ENCODE measurements at regions not wholly inside any gene's neighbourhood (a gene's known extent, or its start where the extent isn't known, plus 50 kb on each side); places are given as distances from the start of the nearest gene placed in this dataset.

DNA sequence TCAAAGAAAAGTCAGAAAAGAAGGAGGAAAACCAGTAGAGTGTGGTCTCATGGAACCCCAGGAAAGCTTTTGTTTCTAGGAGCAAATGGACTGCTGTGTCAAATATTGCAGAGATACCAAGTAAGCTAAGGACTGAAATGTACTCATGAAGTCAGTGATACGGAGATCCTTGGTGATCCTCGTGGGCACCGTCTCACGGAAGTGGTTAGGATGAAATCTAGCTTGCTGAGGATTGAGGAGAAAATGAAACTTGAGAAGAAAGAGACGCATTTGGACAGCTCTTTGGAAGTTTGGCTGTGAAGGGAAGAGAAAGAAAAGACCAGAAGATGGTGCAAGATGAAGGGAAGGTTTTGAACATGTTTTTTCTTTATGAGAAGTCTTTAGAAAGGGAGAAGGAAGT lies 104.0 kb upstream of the CCND2 start:
- DNase-seq (ENCODE audit: low read depth): no peak
- TF ChIP-seq, protein P1, sequence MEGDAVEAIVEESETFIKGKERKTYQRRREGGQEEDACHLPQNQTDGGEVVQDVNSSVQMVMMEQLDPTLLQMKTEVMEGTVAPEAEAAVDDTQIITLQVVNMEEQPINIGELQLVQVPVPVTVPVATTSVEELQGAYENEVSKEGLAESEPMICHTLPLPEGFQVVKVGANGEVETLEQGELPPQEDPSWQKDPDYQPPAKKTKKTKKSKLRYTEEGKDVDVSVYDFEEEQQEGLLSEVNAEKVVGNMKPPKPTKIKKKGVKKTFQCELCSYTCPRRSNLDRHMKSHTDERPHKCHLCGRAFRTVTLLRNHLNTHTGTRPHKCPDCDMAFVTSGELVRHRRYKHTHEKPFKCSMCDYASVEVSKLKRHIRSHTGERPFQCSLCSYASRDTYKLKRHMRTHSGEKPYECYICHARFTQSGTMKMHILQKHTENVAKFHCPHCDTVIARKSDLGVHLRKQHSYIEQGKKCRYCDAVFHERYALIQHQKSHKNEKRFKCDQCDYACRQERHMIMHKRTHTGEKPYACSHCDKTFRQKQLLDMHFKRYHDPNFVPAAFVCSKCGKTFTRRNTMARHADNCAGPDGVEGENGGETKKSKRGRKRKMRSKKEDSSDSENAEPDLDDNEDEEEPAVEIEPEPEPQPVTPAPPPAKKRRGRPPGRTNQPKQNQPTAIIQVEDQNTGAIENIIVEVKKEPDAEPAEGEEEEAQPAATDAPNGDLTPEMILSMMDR (IDR thresholded peaks at IDR 0.05; ENCODE audit: insufficient read depth, low read length): no peak
- no peak overlapping the region for H3K4me3 ChIP-seq (ENCODE audit: low read depth, low read length)

DNA sequence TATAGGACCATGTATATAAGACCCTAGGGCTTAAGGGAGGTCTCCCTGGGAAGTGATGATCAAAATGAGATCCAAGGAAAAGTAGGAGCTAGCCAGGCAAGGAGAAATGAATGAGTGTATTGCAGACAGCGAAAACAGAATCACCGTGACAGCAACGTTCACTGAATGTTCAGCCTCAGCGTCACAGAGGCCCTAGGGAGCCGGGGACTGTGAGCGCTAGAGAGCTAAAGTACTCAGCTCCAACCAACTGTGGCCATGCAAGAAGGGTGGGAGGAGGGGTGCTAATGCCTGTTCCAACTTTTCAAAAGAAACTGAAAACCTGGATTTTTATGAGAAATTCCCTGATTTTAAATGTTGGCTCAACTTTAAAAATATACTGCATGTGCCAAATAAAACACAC lies 105.5 kb upstream of the CCND2 start:
- DNase-seq (ENCODE audit: low read depth): no peak
- no peak overlapping the region for H3K4me3 ChIP-seq (ENCODE audit: low read depth, low read length)
- TF ChIP-seq, protein P1 (IDR thresholded peaks at IDR 0.05; ENCODE audit: insufficient read depth, low read length): no peak

DNA sequence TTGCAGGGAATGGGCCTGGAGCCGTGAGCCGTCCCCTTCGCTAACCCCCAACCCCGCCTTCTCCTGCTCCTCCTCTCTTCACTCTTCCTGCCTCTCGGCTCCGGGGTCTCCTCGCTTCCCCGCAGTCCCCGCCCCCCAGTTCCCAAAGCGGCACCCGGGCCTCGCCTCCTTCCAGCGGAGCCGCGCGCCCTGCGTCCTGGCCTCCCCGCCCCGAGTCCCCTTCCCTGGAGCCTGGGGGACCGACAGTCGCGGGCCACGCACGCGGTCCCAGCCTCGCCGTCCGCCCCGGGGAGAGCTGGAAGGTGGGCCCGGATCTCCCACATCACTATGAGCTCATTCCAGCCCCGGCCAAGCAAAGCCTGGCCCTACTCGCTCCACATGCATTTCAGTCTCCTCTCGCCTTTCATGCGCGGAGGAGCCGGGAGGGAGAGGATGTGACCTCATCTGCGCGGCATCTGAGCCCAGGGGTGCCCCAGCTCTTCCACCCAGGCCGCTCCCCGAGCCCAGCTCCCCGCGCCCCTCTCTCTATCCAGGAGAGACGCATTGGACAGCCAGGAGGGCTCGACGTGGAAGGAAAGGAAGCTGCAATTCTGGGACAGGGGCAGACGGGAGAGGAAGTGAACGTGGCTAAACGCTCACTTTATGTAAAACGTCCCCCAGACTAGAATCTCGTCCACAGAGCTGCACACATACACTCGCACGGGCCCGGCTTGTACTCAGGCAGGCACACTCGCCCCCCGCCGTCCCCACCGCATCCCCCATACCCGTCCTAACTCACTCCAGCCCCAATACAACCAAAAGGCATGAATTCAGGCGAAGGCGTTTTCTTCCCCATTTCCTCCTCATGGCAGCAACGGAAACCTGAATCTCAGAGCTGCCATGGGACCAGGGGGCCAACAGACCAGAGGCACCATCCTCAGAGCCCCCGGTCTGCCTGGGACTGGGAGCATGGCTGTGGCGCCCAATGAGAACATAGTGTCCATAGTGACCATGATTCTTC lies 108.7 kb upstream of the CCND2 start:
- TF ChIP-seq, protein P1 (IDR thresholded peaks at IDR 0.05; ENCODE audit: insufficient read depth, low read length): no peak
- H3K4me3 ChIP-seq (ENCODE audit: low read depth, low read length): peak overlapping the region; percentile 39
- peak; percentile 22 for DNase-seq (ENCODE audit: low read depth)

DNA sequence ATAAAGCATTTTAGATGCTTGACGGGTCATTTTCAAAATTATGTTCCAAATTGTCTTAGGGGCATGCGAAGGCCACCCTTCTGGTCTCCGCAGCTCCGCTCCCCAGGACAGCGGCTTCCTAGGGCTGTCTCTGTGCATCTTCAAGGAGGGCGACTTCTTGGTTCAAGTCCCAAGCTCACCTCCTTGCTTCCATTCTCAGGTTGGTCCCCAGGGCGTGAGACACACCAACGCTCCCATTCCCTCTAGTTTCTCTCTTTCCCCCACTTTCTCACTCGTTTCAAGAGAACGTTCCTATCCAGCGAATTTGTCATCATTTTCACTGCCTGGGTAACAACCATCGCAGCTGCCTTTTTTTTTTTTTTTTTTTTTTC lies 109.4 kb upstream of the CCND2 start:
- TF ChIP-seq, protein P1 (IDR thresholded peaks at IDR 0.05; ENCODE audit: insufficient read depth, low read length): no peak
- DNase-seq (ENCODE audit: low read depth): no peak
- no peak overlapping the region for H3K4me3 ChIP-seq (ENCODE audit: low read depth, low read length)

DNA sequence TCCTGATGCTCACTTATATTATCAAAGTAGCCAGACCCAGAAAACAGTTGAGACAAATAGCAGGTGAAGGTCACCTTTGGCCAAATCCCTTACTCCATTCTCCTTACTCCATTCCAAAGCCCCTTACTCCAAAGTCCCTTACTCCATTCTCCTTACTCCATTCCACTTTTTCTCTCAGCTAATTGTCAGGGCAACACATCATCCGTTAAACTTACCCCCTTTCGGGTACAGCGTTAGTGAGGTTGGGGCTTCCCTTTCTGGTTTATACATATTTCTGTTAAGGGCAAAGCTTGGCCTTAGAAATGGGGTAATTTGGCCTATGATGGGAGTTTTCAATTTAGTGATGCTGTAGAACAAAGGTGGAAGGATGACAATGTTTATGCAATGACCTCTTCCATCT lies 111.8 kb upstream of the CCND2 start:
- H3K4me3 ChIP-seq (ENCODE audit: low read depth, low read length): no peak overlapping the region
- no peak for DNase-seq (ENCODE audit: low read depth)
- TF ChIP-seq, protein P1 (IDR thresholded peaks at IDR 0.05; ENCODE audit: insufficient read depth, low read length): no peak

DNA sequence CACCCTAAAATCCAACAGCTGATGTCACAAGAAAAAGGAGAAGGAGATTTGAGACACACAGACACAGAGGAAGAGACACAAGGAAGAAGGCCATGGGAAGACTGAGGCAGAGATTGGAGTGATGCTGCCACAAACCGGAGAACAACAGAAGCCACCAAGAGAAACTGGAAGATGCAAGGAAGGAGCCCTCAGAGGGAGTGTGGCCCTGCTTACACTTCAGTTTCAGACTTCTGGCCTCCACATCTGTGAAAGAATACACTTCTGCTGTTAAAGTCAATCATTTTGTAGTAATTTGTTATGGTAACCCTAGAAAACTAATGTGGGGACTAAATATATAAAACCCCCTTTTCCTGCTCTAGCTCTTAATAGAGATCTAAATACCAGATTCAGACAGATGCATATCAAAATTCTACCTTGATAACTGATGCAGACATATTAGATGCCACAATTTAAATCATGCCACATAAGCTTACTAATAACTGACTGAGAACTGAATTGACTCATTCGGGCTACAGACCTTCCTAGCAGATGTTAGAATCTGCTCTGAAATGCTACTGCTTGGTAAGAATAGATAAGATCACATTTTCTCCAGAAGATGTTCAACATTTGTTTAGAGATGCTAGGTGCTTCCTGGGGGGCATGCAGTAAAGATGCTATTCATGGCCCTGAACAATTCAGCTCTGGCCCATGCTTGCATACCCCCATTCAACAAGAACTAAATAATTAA lies 113.1 kb upstream of the CCND2 start:
- no peak for DNase-seq (ENCODE audit: low read depth)
- no peak overlapping the region for H3K4me3 ChIP-seq (ENCODE audit: low read depth, low read length)
- TF ChIP-seq, protein P1 (IDR thresholded peaks at IDR 0.05; ENCODE audit: insufficient read depth, low read length): no peak

All from fibroblast of the aortic adventitia (primary cell).